IMR-90 (cell line): ENCODE measurements at regions not wholly inside any gene's neighbourhood (a gene's known extent, or its start where the extent isn't known, plus 50 kb on each side); places are given as distances from the start of the nearest gene placed in this dataset.

Source experiments
- ATAC-seq: fragments of 200-7000 bp; cut with Tn5 transposase; 2 replicates; pipeline ENCODE4 v1.9.1; 2020; ENCODE audit warnings: low read depth, mild to moderate bottlenecking, moderate library complexity
- BruUV-seq: library from RNA; stranded (reverse); fragments of 400-500 nt; replicated peaks from 2 replicates; lab custom pipeline; 2021; lab: Mats Ljungman, UMichigan
- CTCF ChIA-PET: fragments of 300-600 bp; formaldehyde crosslinking; extraction: SDS; loops from one replicate; lab custom pipeline; 2021; ENCODE audit warnings: antibody characterized with exemption; lab: Yijun Ruan, JAX
- POLR2A ChIA-PET: fragments of 300-600 bp; sonication (Branson Sonifier 250); formaldehyde crosslinking; loops from one replicate; lab custom pipeline; 2022; ENCODE audit warnings: antibody characterized with exemption; ENCODE audit not compliant: unreplicated experiment; lab: Charles Lee
- DNase-seq: peaks from one replicate; pipeline ENCODE4 v3.0.0; 2013
- H2AFZ ChIP-seq: replicated peaks from 2 replicates; pipeline ENCODE3; 2013; ENCODE audit warnings: low read length, mild to moderate bottlenecking; ENCODE audit not compliant: poor library complexity
- H2AK5ac ChIP-seq: 2 replicates; pipeline ENCODE4 v1.6.1; 2013; ENCODE audit warnings: low read depth, low read length, inconsistent platforms
- H2AK9ac ChIP-seq: replicated peaks from 2 replicates; pipeline ENCODE3; 2013; ENCODE audit warnings: mild to moderate bottlenecking, low read depth, low read length, moderate library complexity; ENCODE audit not compliant: poor library complexity
- H2BK120ac ChIP-seq: 2 replicates; pipeline ENCODE4 v1.6.1; 2013; ENCODE audit warnings: low read depth, low read length, inconsistent platforms
- H2BK15ac ChIP-seq: 3 replicates; pipeline ENCODE4 v1.6.1; 2013; ENCODE audit warnings: low read depth, low read length, inconsistent platforms
- H2BK20ac ChIP-seq: 2 replicates; pipeline ENCODE4 v1.6.1; 2013; ENCODE audit warnings: low read depth, mild to moderate bottlenecking, inconsistent platforms, low read length, moderate library complexity
- H2BK5ac ChIP-seq: 2 replicates; pipeline ENCODE4 v1.6.1; 2013; ENCODE audit warnings: mild to moderate bottlenecking, low read depth, low read length, inconsistent platforms; ENCODE audit not compliant: poor library complexity, severe bottlenecking
- H3K14ac ChIP-seq: replicated peaks from 2 replicates; pipeline ENCODE4 v1.6.1; 2013; ENCODE audit warnings: low read depth, low read length, inconsistent platforms
- H3K18ac ChIP-seq: 2 replicates; pipeline ENCODE4 v1.6.1; 2013; ENCODE audit warnings: low read depth, low read length, control low read depth
- H3K23ac ChIP-seq: 2 replicates; pipeline ENCODE4 v1.6.1; 2013; ENCODE audit warnings: low read depth, low read length, inconsistent platforms
- H3K27ac ChIP-seq: 2 replicates; pipeline ENCODE4 v1.5.1; 2013; ENCODE audit warnings: mild to moderate bottlenecking, control low read depth, low read length; ENCODE audit not compliant: insufficient read depth
- H3K27me3 ChIP-seq: 2 replicates; pipeline ENCODE4 v1.6.1; 2013; ENCODE audit warnings: low read length; ENCODE audit not compliant: control insufficient read depth, insufficient read depth
- H3K36me3 ChIP-seq: 2 replicates; pipeline ENCODE4 v1.6.1; 2013; ENCODE audit warnings: low read length, mixed read lengths; ENCODE audit not compliant: control insufficient read depth, insufficient read depth
- H3K4ac ChIP-seq: 2 replicates; pipeline ENCODE4 v1.6.1; 2013; ENCODE audit warnings: low read depth, low read length, inconsistent platforms
- H3K4me1 ChIP-seq: 2 replicates; pipeline ENCODE4 v1.6.1; 2013; ENCODE audit warnings: low read length, mixed read lengths; ENCODE audit not compliant: control insufficient read depth, insufficient read depth
- H3K4me2 ChIP-seq: 2 replicates; pipeline ENCODE4 v1.6.1; 2013; ENCODE audit warnings: low read depth, mild to moderate bottlenecking, control low read depth, low read length, moderate library complexity
- H3K4me3 ChIP-seq: 2 replicates; pipeline ENCODE4 v1.5.1; 2013; ENCODE audit warnings: low read depth, mild to moderate bottlenecking, control low read depth, low read length, moderate library complexity; ENCODE audit not compliant: insufficient read depth
- H3K56ac ChIP-seq: 2 replicates; pipeline ENCODE4 v1.6.1; 2013; ENCODE audit warnings: low read length, inconsistent platforms; ENCODE audit not compliant: insufficient read depth; ENCODE audit errors: extremely low read depth
- H3K79me1 ChIP-seq, 2 experiments: 2 replicates each; pipeline ENCODE4 v1.6.1; 2013; ENCODE audit warnings: low read length in 2 of 2, inconsistent platforms in 1 of 2, low read depth in 1 of 2
- H3K9ac ChIP-seq: 2 replicates; pipeline ENCODE4 v1.6.1; 2013; ENCODE audit warnings: low read depth, low read length, control low read depth
- H3K9me1 ChIP-seq: 2 replicates; pipeline ENCODE4 v1.6.1; 2013; ENCODE audit warnings: low read length, inconsistent platforms; ENCODE audit not compliant: insufficient read depth
- H3K9me3 ChIP-seq: 2 replicates; pipeline ENCODE4 v1.6.1; 2013; ENCODE audit warnings: low read length; ENCODE audit not compliant: control insufficient read depth, insufficient read depth
- H4K20me1 ChIP-seq: 2 replicates; pipeline ENCODE4 v1.6.1; 2013; ENCODE audit warnings: low read length, inconsistent platforms; ENCODE audit not compliant: insufficient read depth
- H4K5ac ChIP-seq: 2 replicates; pipeline ENCODE4 v1.6.1; 2013; ENCODE audit warnings: mild to moderate bottlenecking, low read depth, low read length, control low read depth
- H4K8ac ChIP-seq, 2 experiments: 2 replicates each; pipeline ENCODE4 v1.6.1; 2013; ENCODE audit warnings: low read depth in 2 of 2, low read length in 2 of 2, control low read depth in 1 of 2, inconsistent platforms in 1 of 2
- H4K91ac ChIP-seq: 2 replicates; pipeline ENCODE4 v1.6.1; 2013; ENCODE audit warnings: low read depth, low read length, inconsistent platforms; ENCODE audit not compliant: insufficient read depth
- BHLHE40 ChIP-seq: fragments of 150-350 bp; IDR thresholded peaks from 2 replicates; pipeline ENCODE4 v1.6.1; 2016; ENCODE audit warnings: mild to moderate bottlenecking, low read depth, low read length
- MAFK ChIP-seq: IDR thresholded peaks from 2 replicates; pipeline ENCODE4 v1.6.1; 2012; ENCODE audit warnings: low read depth, low read length, improper control_type of control experiment
- RFX5 ChIP-seq: IDR thresholded peaks from 2 replicates; pipeline ENCODE4 v1.8.0; 2012; ENCODE audit warnings: low read depth, mild to moderate bottlenecking, low read length, moderate library complexity
- dilution Hi-C: fragments of 300-500 bp; cut with HindIII; formaldehyde crosslinking; loops from one replicate; pipeline ENCODE4 v1.14.3; 2018; ENCODE audit warnings: low sequenced_read_pairs; ENCODE audit not compliant: unreplicated experiment
- in situ Hi-C: fragments of 300-500 bp; cut with MboI; formaldehyde crosslinking; loops from 3 replicates; pipeline ENCODE4 v1.14.3; 2019; ENCODE audit warnings: low sequenced_read_pairs, inconsistent platforms, mixed read lengths
- intact Hi-C: fragments of 100-400 bp; cut with micrococcal nuclease; formaldehyde crosslinking; loops from 2 replicates; pipeline ENCODE4 v1.10.0; 2022
- TF ChIP-seq, protein P1 (sequence below): conservative IDR thresholded peaks from 2 replicates; pipeline ENCODE4 v1.5.1; 2012; ENCODE audit warnings: mild to moderate bottlenecking, low read depth, low read length, improper control_type of control experiment

GRCh38 chr18:73043611-73044010, 175.8 kb upstream of the NETO1 start:
- Histone ChIP-seq H2AK9ac (no peak overlapping the region), H3K4me3 (no peak overlapping the region), H3K18ac (no peak overlapping the region), H4K8ac (no peak overlapping the region), H3K4ac (no peak overlapping the region), H3K9ac (no peak overlapping the region), H3K4me1 (no peaks in the 10 kb centered on the region), H3K14ac (no peak overlapping the region), H4K91ac (no peak overlapping the region), H4K5ac (no peak overlapping the region), H3K27me3 (no peaks in the 10 kb centered on the region; the same call in 1 of the 2 replicates), H3K27ac (no peak overlapping the region), H3K9me3 (peaks cover 2% of the 10 kb centered on the region; the same call in 1 of the 2 replicates), H2AFZ (no peak overlapping the region), H2BK5ac (no peak overlapping the region), H3K36me3 (no peaks in the 10 kb centered on the region), H2AK5ac (no peak overlapping the region), H3K23ac (no peak overlapping the region), H2BK20ac (no peak overlapping the region), H3K56ac (no peak overlapping the region), H2BK15ac (no peak overlapping the region), H4K20me1 (no peaks in the 10 kb centered on the region), H3K4me2 (no peak overlapping the region), H3K9me1 (no peaks in the 10 kb centered on the region), H2BK120ac (no peak overlapping the region), H3K79me1 (no peaks in the 10 kb centered on the region)
- in situ Hi-C loops (no loop called here), intact Hi-C loops (no loop called here), dilution Hi-C loops (no loop called here)
- DNase-seq = no peak
- no TSS peak for BruUV-seq
- ChIA-PET POLR2A (no interaction called here), CTCF (no interaction called here)
- TF ChIP-seq, protein P1, sequence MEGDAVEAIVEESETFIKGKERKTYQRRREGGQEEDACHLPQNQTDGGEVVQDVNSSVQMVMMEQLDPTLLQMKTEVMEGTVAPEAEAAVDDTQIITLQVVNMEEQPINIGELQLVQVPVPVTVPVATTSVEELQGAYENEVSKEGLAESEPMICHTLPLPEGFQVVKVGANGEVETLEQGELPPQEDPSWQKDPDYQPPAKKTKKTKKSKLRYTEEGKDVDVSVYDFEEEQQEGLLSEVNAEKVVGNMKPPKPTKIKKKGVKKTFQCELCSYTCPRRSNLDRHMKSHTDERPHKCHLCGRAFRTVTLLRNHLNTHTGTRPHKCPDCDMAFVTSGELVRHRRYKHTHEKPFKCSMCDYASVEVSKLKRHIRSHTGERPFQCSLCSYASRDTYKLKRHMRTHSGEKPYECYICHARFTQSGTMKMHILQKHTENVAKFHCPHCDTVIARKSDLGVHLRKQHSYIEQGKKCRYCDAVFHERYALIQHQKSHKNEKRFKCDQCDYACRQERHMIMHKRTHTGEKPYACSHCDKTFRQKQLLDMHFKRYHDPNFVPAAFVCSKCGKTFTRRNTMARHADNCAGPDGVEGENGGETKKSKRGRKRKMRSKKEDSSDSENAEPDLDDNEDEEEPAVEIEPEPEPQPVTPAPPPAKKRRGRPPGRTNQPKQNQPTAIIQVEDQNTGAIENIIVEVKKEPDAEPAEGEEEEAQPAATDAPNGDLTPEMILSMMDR = no peak
- TF ChIP-seq MAFK (no peak), BHLHE40 (no peak), RFX5 (no peak)
- ATAC-seq = no peak
